ENCODE measurements at regions not wholly inside any gene's neighbourhood (a gene's known extent, or its start where the extent isn't known, plus 50 kb on each side); places are given as distances from the start of the nearest gene placed in this dataset.
"Not testable (repeated sequence)": the region's sequence is repeated elsewhere in the genome, so short reads cannot be mapped to it uniquely, and the experiment has no call there.

DNA sequence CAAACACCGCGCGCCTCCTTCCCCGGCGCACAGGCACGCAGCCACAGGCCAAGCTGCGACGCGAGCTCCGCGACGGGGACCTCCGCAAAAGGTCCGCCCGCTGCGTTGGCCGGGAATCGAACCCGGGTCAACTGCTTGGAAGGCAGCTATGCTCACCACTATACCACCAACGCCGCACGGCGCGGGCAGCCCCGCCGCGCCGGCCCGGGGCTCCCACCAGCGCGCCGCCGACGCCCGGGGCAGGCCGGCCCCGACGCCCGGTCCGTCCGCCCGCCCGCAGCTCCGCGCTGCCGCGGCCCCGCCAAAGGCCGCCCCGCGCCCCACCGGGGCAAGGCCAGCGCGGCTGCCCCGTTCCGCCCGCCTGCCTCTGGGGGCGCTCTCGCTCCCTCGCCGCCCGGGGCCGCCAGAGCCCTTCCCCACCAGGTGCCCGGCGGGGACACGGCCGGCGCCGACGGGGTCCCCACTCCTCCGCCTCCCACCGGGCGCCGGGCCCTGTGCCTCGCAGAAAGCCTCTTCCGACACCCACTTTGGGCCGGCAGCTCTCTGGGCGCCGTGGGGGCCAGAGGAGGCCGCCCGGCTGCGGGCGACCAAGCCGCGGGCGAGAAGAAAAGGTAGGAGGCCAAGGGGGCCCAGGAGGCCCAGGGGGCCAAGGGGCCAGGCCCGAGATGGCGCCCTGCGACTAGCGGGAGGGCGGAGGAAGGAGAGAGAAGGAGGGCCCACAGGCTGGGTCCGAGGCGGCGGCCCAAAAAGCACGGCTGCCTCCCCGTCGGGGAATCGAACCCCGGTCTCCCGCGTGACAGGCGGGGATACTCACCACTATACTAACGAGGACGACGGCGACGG lies 50.2 kb upstream of the FCGR2A start:
- intact Hi-C loops (cut with DNase I); DNase-seq (ENCODE audit: low spot score): not testable (repeated sequence)

DNA sequence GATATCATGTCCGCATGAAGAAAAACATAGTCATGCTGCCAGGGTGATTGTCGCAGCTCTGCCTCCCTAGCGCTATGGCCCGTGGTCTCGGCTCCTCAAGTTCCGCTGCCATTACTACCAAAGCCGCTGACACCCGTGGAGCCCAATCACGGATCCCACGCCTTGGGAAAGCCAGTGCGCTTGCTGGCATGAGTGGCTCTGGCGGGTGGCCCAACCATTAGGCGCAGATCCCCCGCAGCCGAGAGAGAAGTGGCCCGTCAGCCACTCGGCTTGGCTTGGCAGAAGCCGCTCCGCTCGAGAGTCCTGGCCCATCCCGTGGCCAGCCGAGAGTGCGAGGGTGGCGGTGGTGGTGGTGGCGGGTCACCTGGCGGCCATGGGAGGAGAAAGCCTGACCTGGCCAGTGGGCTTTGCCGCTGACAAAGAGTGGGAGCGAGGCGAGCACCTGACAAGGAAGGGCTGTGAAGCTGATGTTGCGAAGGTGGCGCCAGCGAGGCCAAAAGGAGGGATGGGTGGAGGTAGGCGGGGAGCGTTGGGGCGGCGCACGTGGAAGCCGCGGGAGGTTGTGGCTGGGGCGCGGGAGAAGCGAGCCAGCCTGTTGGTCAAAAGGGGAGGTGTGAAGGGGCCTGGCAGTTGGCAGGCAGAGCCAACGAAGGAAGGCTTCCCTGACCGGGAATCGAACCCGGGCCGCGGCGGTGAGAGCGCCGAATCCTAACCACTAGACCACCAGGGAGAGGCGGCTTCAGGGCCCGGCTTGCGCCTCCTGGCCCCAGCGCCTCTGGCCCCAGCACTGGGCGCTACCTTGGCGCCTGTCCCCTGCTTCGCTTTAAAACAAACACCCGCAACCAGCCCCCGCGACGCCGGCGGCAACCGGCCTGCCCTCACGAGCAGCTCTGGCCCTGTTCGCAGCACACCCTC lies 51.0 kb upstream of the FCGR2A start:
- DNase-seq (ENCODE audit: low spot score): peak; percentile 94
- intact Hi-C loops (cut with DNase I): not testable (repeated sequence)

DNA sequence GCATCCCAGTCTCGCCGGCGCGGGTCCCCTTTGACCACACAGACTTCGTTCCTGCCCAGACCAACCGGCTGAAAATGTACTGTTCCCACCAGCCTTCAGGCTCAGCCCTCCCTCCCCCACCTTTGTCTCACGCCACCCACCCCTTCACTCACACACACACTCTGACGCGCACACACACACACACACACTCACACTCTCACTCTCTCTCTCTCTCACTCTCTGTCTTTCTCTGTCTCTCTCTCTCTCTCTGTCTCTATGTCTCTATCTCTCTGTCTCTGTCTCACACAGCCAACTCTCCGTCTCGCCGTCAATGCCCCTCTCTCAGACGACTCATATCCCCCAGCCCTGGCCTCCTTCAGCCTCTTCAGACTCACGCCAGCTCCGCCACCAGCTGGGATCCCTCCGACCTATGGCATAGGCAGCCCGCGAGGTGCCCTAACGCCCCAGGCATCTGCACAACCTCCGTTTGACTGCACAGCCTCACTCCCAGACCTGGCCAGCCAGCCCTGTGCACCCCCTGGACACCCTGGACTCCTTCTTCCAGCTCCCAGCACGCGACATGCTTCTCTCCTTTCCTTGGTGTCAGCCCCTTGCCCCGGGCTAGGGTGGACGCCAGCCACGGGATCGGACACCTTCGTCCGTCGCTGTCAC lies 53.4 kb upstream of the FCGR2A start:
- DNase-seq (ENCODE audit: low spot score); intact Hi-C loops (cut with DNase I): not testable (repeated sequence)

DNA sequence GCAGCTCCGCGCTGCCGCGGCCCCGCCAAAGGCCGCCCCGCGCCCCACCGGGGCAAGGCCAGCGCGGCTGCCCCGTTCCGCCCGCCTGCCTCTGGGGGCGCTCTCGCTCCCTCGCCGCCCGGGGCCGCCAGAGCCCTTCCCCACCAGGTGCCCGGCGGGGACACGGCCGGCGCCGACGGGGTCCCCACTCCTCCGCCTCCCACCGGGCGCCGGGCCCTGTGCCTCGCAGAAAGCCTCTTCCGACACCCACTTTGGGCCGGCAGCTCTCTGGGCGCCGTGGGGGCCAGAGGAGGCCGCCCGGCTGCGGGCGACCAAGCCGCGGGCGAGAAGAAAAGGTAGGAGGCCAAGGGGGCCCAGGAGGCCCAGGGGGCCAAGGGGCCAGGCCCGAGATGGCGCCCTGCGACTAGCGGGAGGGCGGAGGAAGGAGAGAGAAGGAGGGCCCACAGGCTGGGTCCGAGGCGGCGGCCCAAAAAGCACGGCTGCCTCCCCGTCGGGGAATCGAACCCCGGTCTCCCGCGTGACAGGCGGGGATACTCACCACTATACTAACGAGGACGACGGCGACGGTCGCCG lies 57.4 kb upstream of the FCGR2A start:
- intact Hi-C loops (cut with DNase I); DNase-seq (ENCODE audit: low spot score): not testable (repeated sequence)

DNA sequence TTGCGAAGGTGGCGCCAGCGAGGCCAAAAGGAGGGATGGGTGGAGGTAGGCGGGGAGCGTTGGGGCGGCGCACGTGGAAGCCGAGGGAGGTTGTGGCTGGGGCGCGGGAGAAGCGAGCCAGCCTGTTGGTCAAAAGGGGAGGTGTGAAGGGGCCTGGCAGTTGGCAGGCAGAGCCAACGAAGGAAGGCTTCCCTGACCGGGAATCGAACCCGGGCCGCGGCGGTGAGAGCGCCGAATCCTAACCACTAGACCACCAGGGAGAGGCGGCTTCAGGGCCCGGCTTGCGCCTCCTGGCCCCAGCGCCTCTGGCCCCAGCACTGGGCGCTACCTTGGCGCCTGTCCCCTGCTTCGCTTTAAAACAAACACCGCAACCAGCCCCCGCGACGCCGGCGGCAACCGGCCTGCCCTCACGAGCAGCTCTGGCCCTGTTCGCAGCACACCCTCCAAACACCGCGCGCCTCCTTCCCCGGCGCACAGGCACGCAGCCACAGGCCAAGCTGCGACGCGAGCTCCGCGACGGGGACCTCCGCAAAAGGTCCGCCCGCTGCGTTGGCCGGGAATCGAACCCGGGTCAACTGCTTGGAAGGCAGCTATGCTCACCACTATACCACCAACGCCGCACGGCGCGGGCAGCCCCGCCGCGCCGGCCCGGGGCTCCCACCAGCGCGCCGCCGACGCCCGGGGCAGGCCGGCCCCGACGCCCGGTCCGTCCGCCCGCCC lies 58.1 kb upstream of the FCGR2A start:
- DNase-seq (ENCODE audit: low spot score); intact Hi-C loops (cut with DNase I): not testable (repeated sequence)

DNA sequence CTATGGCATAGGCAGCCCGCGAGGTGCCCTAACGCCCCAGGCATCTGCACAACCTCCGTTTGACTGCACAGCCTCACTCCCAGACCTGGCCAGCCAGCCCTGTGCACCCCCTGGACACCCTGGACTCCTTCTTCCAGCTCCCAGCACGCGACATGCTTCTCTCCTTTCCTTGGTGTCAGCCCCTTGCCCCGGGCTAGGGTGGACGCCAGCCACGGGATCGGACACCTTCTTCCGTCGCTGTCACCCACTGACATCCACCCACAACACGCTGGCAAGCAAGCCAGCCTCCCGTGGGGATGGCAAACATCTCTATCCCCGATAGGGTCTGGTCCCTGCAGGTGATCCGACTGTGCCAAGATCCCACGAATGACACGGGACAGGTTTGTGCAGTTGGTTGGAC lies 60.5 kb upstream of the FCGR2A start:
- intact Hi-C loops (cut with DNase I): not testable (repeated sequence)
- DNase-seq (ENCODE audit: low spot score): peak; percentile 87

DNA sequence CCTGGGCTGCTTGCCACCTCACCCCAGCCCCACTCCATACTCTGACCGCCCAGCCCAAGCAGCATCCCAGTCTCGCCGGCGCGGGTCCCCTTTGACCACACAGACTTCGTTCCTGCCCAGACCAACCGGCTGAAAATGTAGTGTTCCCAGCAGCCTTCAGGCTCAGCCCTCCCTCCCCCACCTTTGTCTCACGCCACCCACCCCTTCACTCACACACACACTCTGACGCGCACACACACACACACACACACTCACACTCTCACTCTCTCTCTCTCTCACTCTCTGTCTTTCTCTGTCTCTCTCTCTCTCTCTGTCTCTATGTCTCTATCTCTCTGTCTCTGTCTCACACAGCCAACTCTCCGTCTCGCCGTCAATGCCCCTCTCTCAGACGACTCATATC lies 61.0 kb upstream of the FCGR2A start:
- intact Hi-C loops (cut with DNase I); DNase-seq (ENCODE audit: low spot score): not testable (repeated sequence)

DNA sequence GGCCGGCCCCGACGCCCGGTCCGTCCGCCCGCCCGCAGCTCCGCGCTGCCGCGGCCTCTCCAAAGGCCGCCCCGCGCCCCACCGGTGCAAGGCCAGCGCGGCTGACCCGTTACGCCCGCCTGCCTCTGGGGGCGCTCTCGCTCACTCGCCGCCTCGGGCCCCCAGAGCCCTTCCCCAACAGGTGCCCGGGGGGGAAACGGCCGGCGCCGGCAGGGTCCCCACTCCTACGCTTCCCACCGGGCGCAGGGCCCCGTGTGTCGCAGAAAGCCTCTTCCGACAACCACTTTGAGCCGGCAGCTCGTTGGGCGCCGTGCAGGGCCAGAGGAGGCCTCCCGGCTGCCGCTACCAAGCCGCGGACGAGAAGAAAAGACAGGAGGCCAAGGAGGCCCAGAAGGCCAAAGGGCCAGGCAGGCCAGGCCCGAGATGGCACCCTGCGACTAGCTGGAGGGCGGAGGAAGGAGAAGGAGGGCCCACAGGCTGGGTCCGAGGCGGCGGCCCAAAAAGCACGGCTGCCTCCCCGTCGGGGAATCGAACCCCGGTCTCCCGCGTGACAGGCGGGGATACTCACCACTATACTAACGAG lies 64.9 kb upstream of the FCGR2A start:
- DNase-seq (ENCODE audit: low spot score): peak; percentile 80
- intact Hi-C loops (cut with DNase I): no loop called here

DNA sequence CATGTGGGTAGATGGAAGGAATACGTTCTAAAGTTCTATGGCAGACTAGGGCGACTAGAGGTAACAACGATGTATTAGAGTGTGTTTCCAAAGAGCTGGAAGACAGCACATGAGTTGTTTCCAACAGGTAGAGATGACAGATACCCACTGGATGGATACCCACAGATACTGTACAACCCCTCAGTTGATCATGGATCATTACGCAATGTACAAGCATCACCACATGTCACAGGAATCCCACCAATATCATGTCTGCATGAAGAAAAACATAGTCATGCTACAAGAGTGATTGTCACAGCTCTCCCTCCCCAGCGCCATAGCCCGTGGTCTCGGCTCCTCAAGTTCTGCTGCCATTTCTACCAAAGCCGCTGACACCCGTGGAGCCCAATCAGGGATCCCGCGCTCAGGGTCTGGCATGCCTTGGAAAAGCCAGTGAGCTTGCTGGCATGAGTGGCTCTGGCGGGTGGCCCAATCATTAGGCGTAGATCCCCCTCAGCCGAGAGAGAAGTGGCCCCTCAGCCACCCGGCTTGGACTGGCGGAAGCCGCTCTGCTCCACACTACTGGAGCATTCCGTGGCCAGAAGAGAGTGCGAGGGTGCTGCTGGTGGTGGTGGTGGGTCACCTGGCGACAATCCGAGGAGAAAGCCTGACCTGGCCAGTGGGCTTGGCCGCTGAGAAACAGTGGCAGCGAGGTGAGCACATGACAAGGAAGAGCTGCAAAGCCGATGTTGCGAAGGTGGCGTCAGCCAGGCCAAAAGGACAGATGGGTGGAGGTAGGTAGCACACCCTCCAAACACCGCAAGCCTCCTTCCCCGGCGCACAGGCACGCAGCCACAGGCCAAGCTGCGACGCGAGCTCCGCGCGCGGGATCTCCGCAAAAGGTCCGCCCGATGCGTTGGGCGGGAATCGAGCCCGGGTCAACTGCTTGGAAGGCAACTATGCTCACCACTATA lies 65.7 kb upstream of the FCGR2A start:
- peak; percentile 78 for DNase-seq (ENCODE audit: low spot score)
- intact Hi-C loops (cut with DNase I): no loop called here

DNA sequence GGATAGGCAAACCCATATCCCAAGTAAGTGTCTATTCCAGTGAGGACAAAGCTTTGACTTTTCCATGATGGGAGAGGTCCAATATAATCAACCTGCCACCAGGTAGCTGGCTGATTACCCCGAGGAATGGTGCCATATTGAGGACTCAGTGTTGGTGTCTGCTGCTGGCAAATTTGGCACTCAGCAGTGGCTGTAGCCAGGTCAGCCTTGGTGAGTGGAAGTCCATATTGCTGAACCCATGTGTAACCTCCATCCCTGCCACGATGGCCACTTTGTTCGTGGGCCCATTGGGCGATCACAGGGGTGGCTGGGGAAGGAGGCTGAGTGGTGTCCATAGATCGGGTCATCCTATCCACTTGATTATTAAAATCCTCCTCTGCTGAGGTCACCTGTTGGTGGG lies 65.5 kb upstream of the CFAP126 start:
- DNase-seq (ENCODE audit: low spot score): peak; percentile 48
- intact Hi-C loops (cut with DNase I): not testable (repeated sequence)

DNA sequence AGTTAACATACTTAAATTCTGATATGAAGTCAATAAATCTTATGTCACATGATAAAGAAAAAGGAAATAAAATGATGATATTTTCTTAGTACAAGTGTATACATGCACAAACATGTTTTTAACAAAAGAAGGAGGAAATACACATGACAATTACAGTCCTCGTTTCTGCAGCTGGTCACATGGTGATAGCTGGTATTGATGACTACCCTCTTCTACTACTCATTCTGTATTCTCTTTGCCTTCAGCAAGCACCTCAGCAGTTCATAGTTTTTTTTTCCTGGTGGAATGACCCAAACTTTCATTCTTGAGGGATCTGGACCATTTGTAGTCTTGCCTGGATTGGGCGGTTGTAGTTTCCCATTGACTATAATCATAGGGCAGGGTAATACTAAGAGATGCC lies 64.4 kb upstream of the CFAP126 start:
- DNase-seq (ENCODE audit: low spot score): no peak
- intact Hi-C loops (cut with DNase I): no loop called here

DNA sequence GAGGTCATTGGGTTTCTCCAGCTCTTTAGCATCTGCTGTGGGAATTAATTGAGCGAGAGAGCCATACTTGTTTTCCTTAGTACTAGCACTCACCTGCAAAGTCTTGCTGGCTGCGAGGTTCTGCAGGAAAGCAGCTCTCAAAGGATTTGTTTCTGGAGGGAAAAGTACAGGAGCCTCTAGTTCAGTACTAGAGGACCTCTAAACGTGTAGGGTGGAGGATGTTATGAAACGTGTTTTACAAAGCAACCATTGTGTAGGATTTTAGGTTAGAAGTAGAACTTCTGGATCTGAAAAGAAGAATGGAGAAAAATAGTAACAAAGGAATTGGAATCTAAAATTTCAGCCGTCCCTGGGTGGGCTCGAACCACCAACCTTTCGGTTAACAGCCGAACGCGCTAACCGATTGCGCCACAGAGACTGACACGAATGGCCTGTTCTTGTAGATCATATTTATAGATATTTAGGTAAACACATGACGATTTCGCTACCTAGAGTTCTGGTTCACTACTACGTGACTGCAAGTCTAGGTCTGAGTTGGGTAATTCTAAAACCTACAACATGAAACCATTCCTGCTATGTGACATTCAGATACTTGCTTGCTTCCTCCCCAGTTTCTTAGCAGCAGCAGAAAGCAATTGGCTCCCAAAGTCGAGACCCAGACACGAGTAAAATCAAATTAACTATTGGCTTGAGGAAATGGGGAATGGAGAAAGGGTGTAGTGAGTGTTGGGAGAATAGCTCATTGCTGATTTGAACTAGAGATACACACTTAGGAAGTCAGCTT lies 60.2 kb upstream of the CFAP126 start:
- intact Hi-C loops (cut with DNase I): no loop called here
- DNase-seq (ENCODE audit: low spot score): no peak

DNA sequence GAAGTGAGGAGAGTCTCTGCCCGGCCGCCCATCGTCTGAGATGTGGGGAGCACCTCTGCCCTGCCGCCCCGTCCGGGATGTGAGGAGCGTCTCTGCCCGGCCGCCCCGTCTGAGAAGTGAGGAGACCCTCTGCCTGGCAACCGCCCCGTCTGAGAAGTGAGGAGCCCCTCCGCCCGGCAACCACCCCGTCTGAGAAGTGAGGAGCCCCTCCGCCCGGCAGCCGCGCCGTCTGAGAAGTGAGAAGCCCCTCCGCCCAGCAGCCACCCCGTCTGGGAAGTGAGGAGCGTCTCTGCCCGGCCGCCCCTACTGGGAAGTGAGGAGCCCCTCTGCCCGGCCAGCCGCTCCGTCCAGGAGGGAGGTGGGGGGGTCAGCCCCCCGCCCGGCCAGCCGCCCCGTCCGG lies 55.2 kb upstream of the CFAP126 start:
- intact Hi-C loops (cut with DNase I); DNase-seq (ENCODE audit: low spot score): not testable (repeated sequence)

DNA sequence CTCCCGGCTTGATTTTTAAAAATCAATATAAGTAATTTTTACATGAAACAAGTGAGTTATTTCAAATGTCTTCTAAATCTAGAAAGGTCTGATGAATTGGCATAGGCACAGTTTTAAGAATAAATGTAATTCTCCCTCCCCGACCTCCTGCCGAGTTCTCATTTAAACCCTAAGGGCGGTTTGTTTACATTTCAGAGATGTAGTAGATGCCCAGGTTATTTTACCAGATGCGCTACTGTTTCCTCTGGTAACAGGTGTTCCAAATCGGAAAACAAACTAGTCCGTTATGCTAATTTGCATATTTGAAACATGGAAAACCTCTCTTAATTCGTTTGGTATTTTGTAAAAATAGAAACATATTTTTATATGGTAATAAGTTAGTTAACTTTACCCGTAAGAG lies 53.8 kb upstream of the CFAP126 start:
- DNase-seq (ENCODE audit: low spot score): no peak
- intact Hi-C loops (cut with DNase I): no loop called here

DNA sequence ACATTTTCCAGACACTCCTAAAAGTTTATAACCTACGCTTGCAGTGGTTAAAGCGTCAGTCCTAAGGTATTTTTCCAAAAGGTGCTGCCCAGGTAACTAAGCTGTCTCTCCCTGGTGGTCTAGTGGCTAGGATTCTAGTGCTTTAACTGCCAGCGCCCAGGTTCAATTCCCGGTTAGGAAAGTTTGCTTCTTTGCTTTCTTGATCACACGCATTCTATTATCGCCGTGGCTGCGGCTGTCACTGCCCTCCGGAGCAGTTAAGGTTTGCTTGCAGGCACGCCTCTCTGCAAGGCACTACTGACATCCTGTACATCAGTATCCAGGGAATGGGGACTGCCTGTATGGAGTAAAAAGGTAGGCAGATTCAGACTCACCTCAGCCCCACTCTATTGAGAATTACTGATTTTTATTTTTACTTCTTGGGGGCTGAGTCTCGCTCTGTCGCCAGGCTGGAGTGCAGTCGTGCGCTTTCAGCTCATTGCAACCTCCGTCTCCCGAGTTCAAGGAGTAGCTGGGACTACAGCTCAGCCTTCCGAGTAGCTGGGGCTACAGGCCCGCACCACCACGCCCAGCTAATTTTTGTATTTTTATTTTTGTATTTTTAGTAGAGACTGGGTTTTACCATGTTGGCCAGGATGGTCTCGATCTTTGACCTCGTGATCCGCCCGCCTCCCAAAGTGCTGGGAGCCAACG lies 53.2 kb upstream of the CFAP126 start:
- intact Hi-C loops (cut with DNase I): no loop called here
- no peak for DNase-seq (ENCODE audit: low spot score)

DNA sequence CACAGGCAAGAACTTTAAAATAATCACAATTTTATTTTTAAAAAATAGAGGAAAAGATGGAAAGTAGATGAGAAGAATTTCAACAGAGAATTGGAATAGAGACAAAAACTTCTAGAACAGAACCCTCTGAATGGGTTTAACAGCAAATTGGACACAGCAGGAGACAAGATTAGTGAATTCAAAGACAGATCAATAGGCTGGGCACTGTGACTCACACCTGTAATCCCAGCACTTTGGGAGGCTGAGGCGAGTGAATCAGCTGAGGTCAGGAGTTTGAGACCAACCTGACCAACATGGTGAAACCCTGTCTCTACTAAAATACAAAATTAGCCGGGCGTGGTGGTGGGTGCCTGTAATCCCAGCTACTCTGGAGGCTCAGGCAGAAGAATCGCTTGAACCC lies 49.9 kb upstream of the CFAP126 start:
- not testable (repeated sequence) for DNase-seq (ENCODE audit: low spot score)
- intact Hi-C loops (cut with DNase I): loop anchor here in 1 of 2 donors (10.0 kb wide), 1 partner anchor 1077 kb away; the partner anchor contains the start of gene UHMK1

All from posterior vena cava (tissue), 2 donors.